Loucy (cell line): ENCODE measurements at regions not wholly inside any gene's neighbourhood (a gene's known extent, or its start where the extent isn't known, plus 50 kb on each side); places are given as distances from the start of the nearest gene placed in this dataset.

Source experiments
- CTCF ChIP-seq: fragments of 200-600 bp; sonication (generic); conservative IDR thresholded peaks from 2 replicates; pipeline ENCODE4 v1.5.1; 2014; ENCODE audit warnings: mild to moderate bottlenecking, antibody characterized with exemption, low read length
- EZH2phosphoT487 ChIP-seq: fragments of 200-600 bp; IDR thresholded peaks from 2 replicates; pipeline ENCODE4 v1.6.1; 2018; ENCODE audit warnings: antibody characterized with exemption, mild to moderate bottlenecking, moderate library complexity, borderline replicate concordance

DNA sequence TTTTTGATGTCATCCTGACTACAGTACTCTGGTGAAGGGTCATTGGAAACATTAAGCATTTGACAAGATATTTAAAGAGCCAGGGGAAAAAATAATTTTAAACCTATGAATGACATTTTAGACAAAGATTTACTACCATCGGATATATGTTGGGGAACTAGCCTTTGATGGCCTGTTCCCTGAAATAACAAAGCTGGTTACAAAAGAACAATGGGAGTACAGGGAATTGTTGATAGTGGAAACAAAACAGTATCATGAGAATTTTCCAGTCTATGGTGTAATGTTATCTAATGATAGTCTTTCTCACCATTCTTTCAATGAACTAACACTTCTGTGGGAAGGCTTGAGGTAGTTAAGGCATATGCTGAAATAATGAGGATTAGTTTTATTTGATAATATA is 125.9 kb upstream of the KLHL4 start:
- TF ChIP-seq CTCF (no peak), EZH2phosphoT487 (no peak)
